ENCODE measurements at regions not wholly inside any gene's neighbourhood (a gene's known extent, or its start where the extent isn't known, plus 50 kb on each side); places are given as distances from the start of the nearest gene placed in this dataset.
"Not testable (repeated sequence)": the region's sequence is repeated elsewhere in the genome, so short reads cannot be mapped to it uniquely, and the experiment has no call there.

DNA sequence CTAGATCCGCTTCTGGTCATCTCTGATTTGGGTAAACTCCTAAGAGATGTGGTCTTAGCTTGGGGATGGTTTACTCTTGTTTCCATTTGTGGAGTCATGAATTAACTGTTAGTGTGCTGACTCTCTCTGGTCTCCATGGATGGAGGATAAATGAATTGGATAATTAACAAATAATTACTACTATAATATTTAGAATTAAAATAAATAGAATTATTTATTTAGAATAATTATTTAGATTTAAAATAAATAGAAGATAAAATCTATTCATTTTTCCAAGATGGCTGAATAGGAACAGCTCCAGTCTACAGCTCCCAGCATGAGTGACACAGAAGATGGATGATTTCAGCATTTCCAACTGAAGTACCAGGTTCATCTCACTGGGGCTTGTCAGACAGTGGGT, 1587.4 kb upstream of the AGA start:
- H3K9me3 Mint-ChIP-seq: peaks cover 25% of the 10 kb centered on the region
- DNase-seq: no peak
- H3K36me3 Mint-ChIP-seq (ENCODE audit: low read depth): no peaks in the 10 kb centered on the region
- no peak overlapping the region for H3K4me3 Mint-ChIP-seq
- no peak overlapping the region for H3K27ac Mint-ChIP-seq
- H3K27me3 Mint-ChIP-seq: no peaks in the 10 kb centered on the region
- no peaks in the 10 kb centered on the region for H3K4me1 Mint-ChIP-seq (ENCODE audit: low read depth)

DNA sequence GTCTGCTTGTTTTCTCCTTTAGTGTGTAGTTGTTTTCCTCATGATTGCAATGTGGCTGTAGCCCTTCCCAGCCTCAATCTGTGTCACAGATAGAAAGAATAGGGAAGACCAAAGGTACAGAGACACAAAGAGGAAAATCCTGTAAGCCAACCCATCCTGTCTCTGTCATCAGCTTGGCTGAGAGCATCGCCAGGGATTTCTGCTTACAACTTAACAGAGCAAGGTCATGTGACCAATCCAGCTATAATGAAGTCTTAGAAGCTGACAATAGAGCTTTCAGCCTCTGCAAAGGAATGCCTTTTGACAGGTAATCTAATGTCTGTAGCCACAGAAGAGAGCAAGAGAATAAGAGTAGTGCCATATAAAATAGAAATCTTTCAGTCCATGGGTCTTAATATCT, 1598.0 kb upstream of the AGA start:
- no peaks in the 10 kb centered on the region for H3K36me3 Mint-ChIP-seq (ENCODE audit: low read depth)

DNA sequence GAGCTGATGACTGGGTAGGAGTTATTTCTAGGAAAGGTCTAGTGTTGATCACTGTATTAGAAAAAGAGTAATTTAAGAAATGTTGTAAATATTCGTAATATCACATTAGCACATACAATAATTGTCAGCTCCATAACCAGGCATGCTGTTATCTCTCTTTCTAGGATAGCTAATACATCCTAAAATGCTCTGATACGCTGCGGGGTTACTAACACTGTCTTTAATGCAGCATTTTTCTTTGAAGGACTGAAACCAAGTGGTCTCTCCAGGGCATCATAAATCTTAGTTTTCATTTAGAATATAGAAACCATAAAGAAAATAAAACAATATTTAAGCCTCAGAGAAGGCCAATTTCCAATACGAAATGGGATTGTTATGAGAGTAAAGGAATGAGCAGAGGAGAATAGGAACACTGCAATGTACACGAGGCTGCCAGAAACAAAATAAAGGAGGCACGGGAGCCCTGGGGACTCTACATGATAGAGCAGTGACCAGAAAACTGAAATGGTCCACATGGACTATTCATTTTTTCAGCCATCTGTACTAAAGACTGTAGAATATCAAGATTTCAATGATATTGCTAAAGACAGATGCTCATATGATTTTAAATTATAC, 1606.7 kb upstream of the AGA start:
- no peak for DNase-seq
- no peaks in the 10 kb centered on the region for H3K27me3 Mint-ChIP-seq
- no peaks in the 10 kb centered on the region for H3K4me1 Mint-ChIP-seq (ENCODE audit: low read depth)
- no peak overlapping the region for H3K27ac Mint-ChIP-seq
- H3K36me3 Mint-ChIP-seq (ENCODE audit: low read depth): no peaks in the 10 kb centered on the region
- H3K9me3 Mint-ChIP-seq: peaks cover 9% of the 10 kb centered on the region
- H3K4me3 Mint-ChIP-seq: no peak overlapping the region

More for the DNA sequence above, 1598.0 kb upstream of the AGA start:
- H3K4me1 Mint-ChIP-seq (ENCODE audit: low read depth): no peaks in the 10 kb centered on the region
- no peak overlapping the region for H3K4me3 Mint-ChIP-seq
- no peaks in the 10 kb centered on the region for H3K27me3 Mint-ChIP-seq
- peaks cover 4% of the 10 kb centered on the region for H3K9me3 Mint-ChIP-seq
- H3K27ac Mint-ChIP-seq: no peak overlapping the region
- DNase-seq: no peak

GRCh38 chr4:179051206-179051605, 1609.0 kb upstream of the AGA start:
- H3K27me3 Mint-ChIP-seq: no peaks in the 10 kb centered on the region
- no peak for DNase-seq
- no peaks in the 10 kb centered on the region for H3K36me3 Mint-ChIP-seq (ENCODE audit: low read depth)
- H3K4me1 Mint-ChIP-seq (ENCODE audit: low read depth): no peaks in the 10 kb centered on the region
- H3K4me3 Mint-ChIP-seq: no peak overlapping the region
- H3K9me3 Mint-ChIP-seq: peaks cover 11% of the 10 kb centered on the region
- no peak overlapping the region for H3K27ac Mint-ChIP-seq

GRCh38 chr4:179059396-179059795, 1617.2 kb upstream of the AGA start:
- DNase-seq: no peak
- Mint-ChIP-seq H3K9me3 (peaks cover 9% of the 10 kb centered on the region), H3K36me3 (ENCODE audit: low read depth) (no peaks in the 10 kb centered on the region), H3K27ac (no peak overlapping the region), H3K27me3 (no peaks in the 10 kb centered on the region), H3K4me1 (ENCODE audit: low read depth) (no peaks in the 10 kb centered on the region), H3K4me3 (no peak overlapping the region)

- H3K27ac Mint-ChIP-seq; DNase-seq; H3K4me3 Mint-ChIP-seq; H3K36me3 Mint-ChIP-seq (ENCODE audit: low read depth); H3K9me3 Mint-ChIP-seq; H3K27me3 Mint-ChIP-seq; H3K4me1 Mint-ChIP-seq (ENCODE audit: low read depth): not testable (repeated sequence)
Observed at GRCh38 chr4:179066254-179066653, 1624.0 kb upstream of the AGA start.

GRCh38 chr4:179071131-179071530, 1628.9 kb upstream of the AGA start:
- Mint-ChIP-seq H3K4me1 (ENCODE audit: low read depth) (no peaks in the 10 kb centered on the region), H3K36me3 (ENCODE audit: low read depth) (no peaks in the 10 kb centered on the region), H3K9me3 (peaks cover 18% of the 10 kb centered on the region), H3K4me3 (no peak overlapping the region), H3K27ac (no peak overlapping the region), H3K27me3 (no peaks in the 10 kb centered on the region)
- DNase-seq: no peak

DNA sequence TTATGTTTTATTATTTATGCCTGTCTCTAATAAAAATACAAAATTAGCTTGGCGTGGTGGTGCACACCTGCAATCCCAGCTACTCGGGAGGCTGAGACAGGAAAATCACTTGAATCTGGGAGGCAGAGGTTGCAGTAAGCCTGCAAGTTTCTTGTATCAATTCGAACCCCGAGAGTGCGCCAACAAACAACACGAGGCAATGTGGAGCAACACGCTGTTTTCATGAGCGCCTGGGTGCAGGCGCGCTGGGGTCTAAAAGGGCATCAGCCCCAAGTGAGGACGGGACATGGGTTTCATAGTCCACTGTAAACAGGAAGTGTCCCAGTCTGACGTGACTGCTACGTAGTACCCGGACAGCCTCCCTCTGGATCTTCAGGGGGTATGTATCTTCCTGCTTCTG, 1634.6 kb upstream of the AGA start:
- no peaks in the 10 kb centered on the region for H3K27me3 Mint-ChIP-seq
- peaks cover 18% of the 10 kb centered on the region for H3K9me3 Mint-ChIP-seq
- no peak for DNase-seq
- no peak overlapping the region for H3K27ac Mint-ChIP-seq
- H3K4me1 Mint-ChIP-seq (ENCODE audit: low read depth): no peaks in the 10 kb centered on the region
- H3K36me3 Mint-ChIP-seq (ENCODE audit: low read depth): no peaks in the 10 kb centered on the region
- no peak overlapping the region for H3K4me3 Mint-ChIP-seq

DNA sequence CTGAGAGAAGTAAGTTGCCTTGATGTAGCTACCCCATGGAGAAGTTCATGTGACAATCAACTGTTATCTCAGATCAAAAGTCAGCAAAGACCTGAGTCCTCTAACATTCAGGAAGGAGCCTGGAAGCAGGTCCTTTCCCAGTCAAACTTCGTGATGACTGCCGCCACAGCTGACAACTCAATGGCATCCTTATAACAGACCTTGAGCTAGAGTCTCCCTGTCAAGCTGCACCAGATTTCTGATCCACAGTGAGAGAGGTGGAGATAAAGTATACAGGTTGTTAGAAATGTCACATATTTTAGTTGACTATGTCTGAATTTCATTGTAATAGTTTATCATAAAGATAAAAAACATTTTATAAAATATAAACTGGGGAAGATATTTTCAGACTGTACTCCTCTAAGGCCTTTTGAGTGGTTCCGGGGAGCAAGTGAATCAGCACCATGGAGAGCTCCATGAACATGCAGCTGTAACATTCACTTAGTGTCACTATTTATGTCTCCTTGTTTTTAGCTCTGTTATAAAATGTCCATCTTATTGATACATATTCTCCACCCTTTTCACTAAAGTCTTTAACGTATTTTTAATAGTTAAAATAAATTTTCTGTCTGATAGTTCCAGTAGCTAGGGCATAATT, 1653.5 kb upstream of the AGA start:
- Mint-ChIP-seq H3K27me3 (no peaks in the 10 kb centered on the region), H3K9me3 (peaks cover 10% of the 10 kb centered on the region), H3K4me1 (ENCODE audit: low read depth) (no peaks in the 10 kb centered on the region), H3K27ac (no peak overlapping the region), H3K36me3 (ENCODE audit: low read depth) (no peaks in the 10 kb centered on the region), H3K4me3 (no peak overlapping the region)
- DNase-seq: no peak

GRCh38 chr4:179097741-179098140, 1655.5 kb upstream of the AGA start:
- Mint-ChIP-seq H3K36me3 (ENCODE audit: low read depth) (no peaks in the 10 kb centered on the region), H3K27me3 (no peaks in the 10 kb centered on the region), H3K9me3 (peaks cover 7% of the 10 kb centered on the region), H3K27ac (no peak overlapping the region), H3K4me3 (no peak overlapping the region), H3K4me1 (ENCODE audit: low read depth) (no peaks in the 10 kb centered on the region)
- no peak for DNase-seq

DNA sequence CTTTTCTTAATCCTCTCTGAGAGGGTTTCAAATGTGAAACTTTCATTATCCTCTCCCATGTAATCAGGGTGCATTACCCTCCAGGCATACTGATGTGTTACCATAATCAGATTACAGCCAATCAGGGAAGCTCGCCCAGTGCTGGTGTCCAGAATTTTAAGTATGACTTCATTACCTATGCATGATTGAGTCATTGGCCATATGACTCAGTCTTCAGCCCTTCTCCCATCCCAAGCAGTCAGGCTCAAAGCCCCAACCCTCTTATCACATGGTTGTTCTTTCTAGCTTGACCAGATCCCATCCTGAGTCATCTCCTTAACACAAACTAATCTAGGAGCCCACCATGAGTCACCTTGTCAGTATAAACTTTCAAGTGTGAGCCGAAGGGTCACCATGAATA, 1668.1 kb upstream of the AGA start:
- H3K9me3 Mint-ChIP-seq: peaks cover 18% of the 10 kb centered on the region
- no peak for DNase-seq
- no peak overlapping the region for H3K27ac Mint-ChIP-seq

DNA sequence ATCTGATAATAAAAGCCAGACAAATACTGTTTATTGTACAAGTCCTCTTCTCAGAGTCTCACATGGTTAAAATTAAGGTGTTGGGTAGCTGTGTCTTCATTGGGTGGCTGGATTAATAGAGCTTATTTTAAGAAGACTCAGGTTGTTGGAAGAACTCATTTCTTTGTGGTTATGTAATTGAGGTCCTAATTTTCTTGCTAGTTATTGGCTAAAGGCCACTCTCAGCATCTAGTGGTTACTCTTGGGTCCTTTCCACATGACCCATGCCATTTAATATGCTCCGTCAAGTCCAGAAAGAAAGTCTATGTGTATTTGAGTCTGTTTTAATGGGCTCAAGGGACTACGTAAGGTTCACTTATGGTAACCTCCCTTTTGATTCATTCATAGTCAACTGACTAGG, 1668.6 kb upstream of the AGA start:
- Mint-ChIP-seq H3K27ac (no peak overlapping the region), H3K4me3 (no peak overlapping the region)
- DNase-seq: no peak

More for the DNA sequence above, 1668.1 kb upstream of the AGA start:
- H3K27me3 Mint-ChIP-seq: no peaks in the 10 kb centered on the region
- H3K36me3 Mint-ChIP-seq (ENCODE audit: low read depth): no peaks in the 10 kb centered on the region
- H3K4me3 Mint-ChIP-seq: no peak overlapping the region
- no peaks in the 10 kb centered on the region for H3K4me1 Mint-ChIP-seq (ENCODE audit: low read depth)

DNA sequence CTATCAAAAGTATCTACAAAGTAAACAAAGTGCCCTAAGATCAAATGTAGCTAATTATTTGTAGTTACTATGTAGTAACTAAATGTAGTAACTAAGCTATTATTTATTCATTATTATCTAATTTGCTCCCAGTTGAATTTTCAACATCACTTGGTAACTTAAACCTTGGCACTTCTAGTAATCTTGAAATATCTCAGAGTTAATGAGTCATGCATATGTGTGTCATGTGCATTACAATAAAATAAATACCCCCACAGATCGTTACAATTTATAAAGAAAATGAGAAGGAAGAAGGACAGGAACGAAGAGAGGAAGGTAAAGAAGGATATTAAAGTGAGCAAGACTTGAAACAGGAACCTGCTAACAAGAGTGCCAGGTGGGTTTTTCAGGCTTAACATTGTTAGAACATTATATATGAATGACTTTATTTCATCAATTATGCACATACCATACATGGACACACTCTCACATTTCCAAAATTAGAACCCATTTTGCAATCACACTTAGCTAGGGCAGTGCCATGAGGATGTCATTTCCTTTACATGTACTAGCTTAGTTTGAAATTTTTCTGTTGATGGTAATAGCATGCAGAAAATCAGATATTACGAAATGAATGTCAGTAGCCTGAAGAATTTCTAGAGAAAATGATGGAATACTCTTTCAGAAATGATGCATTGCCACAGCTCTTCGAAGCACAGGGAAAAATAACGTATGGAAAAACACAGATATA, 1670.4 kb upstream of the AGA start:
- Mint-ChIP-seq H3K9me3 (peaks cover 22% of the 10 kb centered on the region), H3K4me3 (no peak overlapping the region), H3K36me3 (ENCODE audit: low read depth) (no peaks in the 10 kb centered on the region), H3K27ac (no peak overlapping the region), H3K27me3 (no peaks in the 10 kb centered on the region), H3K4me1 (ENCODE audit: low read depth) (no peaks in the 10 kb centered on the region)
- no peak for DNase-seq

More for the DNA sequence above, 1668.6 kb upstream of the AGA start:
- no peaks in the 10 kb centered on the region for H3K27me3 Mint-ChIP-seq
- no peaks in the 10 kb centered on the region for H3K36me3 Mint-ChIP-seq (ENCODE audit: low read depth)
- H3K4me1 Mint-ChIP-seq (ENCODE audit: low read depth): no peaks in the 10 kb centered on the region
- H3K9me3 Mint-ChIP-seq: peaks cover 20% of the 10 kb centered on the region

- Mint-ChIP-seq H3K27ac (no peak overlapping the region), H3K36me3 (ENCODE audit: low read depth) (no peaks in the 10 kb centered on the region), H3K4me3 (no peak overlapping the region), H3K27me3 (no peaks in the 10 kb centered on the region), H3K9me3 (peaks cover 22% of the 10 kb centered on the region), H3K4me1 (ENCODE audit: low read depth) (no peaks in the 10 kb centered on the region)
- no peak for DNase-seq
Observed at GRCh38 chr4:179114615-179115014, 1672.4 kb upstream of the AGA start.

GRCh38 chr4:179116011-179116410, 1673.8 kb upstream of the AGA start:
- H3K4me3 Mint-ChIP-seq: no peak overlapping the region
- no peaks in the 10 kb centered on the region for H3K36me3 Mint-ChIP-seq (ENCODE audit: low read depth)
- no peaks in the 10 kb centered on the region for H3K4me1 Mint-ChIP-seq (ENCODE audit: low read depth)

More at GRCh38 chr4:179116011-179116410, 1673.8 kb upstream of the AGA start:
- H3K27ac Mint-ChIP-seq: no peak overlapping the region
- no peaks in the 10 kb centered on the region for H3K27me3 Mint-ChIP-seq
- peaks cover 17% of the 10 kb centered on the region for H3K9me3 Mint-ChIP-seq
- DNase-seq: no peak
